HG02852 (cell line): ENCODE measurements at regions not wholly inside any gene's neighbourhood (a gene's known extent, or its start where the extent isn't known, plus 50 kb on each side); places are given as distances from the start of the nearest gene placed in this dataset.

Experiments used
- ATAC-seq: cut with Tn5 transposase; IDR thresholded peaks from one replicate; pipeline ENCODE4 v1.9.1; 2021; ENCODE audit warnings: mild to moderate bottlenecking, moderate library complexity; ENCODE audit not compliant: unreplicated experiment

GRCh38 chr2:160910681-160911080 is 249.5 kb upstream of the TANK start:
- no peak for ATAC-seq

DNA sequence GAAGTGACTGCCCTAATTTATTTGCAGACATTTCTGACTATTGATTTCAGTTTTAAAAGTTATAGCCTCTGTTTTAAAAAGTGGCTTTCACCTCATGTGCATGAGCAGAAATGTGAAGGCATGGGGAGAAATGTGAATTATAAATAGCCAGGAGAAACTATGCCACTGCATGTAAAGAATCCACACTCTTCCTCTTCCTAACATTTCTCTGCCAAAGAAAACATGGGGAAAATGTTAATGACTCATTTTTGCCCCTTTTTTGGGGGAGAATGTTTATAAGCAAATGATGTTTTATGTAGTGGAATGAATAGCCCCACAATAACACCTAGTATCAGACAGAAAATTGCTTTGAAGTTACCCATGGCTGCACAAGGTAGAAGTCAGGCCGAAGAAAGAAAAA is 249.0 kb upstream of the TANK start:
- ATAC-seq: no peak

DNA sequence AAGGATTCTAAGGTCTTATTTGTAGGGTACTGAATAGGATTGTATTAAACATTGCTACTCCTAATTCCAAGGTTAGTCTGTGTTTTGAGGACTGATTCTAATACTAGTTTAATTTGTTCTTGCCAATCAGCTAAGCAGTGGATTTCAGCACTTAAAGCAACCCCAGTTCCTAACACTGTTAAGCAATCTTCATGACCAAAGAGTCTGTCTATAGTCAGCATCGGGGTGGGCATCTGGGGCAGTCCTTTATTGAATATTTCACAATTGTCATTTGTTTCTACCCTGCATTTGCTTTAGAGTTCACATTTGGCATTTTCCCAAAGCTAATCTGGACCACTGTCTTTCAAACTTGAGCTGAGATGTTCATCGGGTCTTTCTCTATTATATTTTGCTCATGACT is 248.0 kb upstream of the TANK start:
- no peak for ATAC-seq

- no peak for ATAC-seq
These were observed 246.9 kb upstream of the TANK start for GRCh38 chr2:160913323-160913722.

DNA sequence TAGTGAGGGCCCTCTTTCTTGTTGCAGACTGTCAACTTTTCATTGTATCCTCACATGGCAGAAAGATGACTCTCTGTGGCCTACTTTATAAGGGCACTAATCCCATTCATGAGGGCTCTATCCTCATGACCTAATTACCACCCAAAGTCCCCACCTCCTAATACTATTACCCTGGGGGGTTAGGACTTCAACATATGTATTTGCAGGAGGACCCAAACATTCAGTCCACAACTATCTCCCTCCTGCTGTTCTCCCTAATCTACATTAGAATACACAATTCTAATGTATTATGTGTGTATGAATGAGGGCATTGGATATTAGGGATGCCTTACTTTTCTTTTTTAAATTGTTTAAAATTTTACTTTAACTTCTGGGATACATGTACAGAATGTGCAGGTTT is 246.0 kb upstream of the TANK start:
- no peak for ATAC-seq

- no peak for ATAC-seq
These were observed 243.9 kb upstream of the TANK start for GRCh38 chr2:160916300-160916699.

GRCh38 chr2:160917850-160918249 is 242.4 kb upstream of the TANK start:
- no peak for ATAC-seq

- ATAC-seq: no peak
These were observed 242.0 kb upstream of the TANK start for GRCh38 chr2:160918258-160918657.

- no peak for ATAC-seq
These were observed 241.2 kb upstream of the TANK start for GRCh38 chr2:160918906-160919503.

DNA sequence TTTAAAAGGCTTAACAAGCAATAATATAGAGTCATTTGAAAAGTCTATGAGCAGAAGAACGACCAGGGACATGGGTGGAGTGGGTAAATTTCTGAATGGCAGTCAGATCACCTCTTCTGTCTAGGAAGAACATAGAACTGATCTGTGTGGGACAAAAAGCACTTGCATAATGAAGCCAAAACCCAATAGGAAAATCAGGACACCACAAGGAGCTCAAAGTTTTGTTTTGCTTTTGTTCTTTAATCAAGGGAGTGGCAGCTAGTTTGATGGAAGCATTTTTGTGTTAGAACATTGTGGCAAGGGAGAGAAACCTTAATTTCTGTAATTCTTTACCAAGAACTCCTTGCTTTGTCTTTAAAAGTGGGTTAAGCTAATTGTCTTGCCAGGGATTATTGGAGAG is 240.2 kb upstream of the TANK start:
- no peak for ATAC-seq

DNA sequence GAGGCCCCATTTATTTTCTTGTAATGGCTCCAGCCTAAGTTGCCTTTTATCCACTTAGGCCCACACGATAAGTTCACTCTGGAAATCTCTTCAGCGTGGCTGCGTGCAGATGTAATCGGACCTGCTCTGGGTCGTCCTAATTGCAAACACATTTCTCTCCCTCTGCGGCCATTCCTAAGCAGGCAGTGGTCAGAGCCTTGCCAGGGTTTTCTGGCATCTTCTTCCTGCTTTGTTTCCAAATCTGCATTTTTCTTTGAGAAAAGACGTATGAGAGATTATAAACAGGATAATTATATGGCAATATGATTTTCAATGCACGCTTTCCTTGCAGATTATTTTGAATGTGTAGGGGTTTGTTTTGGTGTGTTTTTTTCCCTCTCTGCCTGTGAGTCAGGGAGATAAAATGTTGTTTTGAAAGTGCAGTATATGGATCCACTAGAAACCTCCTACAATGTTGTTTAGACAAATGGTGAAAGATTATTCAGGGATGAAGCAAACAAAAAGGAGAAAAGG is 239.4 kb upstream of the TANK start:
- no peak for ATAC-seq

- ATAC-seq: no peak
These were observed 238.8 kb upstream of the TANK start for GRCh38 chr2:160921386-160921964.

DNA sequence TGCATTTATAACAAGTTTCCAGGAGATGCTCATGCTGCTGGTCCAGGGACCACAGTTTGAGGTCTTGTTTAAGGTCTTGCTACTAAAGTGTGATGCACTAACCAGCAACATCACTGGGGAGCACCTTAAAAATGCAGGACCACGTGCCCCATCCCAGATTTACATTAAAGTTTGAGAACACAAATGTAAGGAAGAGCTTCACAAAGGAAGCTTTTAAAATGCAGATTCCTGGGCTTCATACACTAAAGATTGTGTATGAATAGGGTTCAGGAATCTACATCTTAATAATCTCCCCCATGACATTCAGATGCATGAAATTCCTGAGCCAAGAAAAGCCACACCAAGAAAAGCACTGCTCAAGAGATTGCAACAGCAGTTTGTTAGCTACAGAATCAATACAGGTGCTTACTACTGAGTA is 235.3 kb upstream of the TANK start:
- ATAC-seq: no peak

- ATAC-seq: no peak
These were observed 234.3 kb upstream of the TANK start for GRCh38 chr2:160925956-160926355.

GRCh38 chr2:160927324-160927723 is 232.9 kb upstream of the TANK start:
- ATAC-seq: no peak

GRCh38 chr2:160928854-160929301 is 231.3 kb upstream of the TANK start:
- ATAC-seq: no peak

- ATAC-seq: no peak
These were observed 228.7 kb upstream of the TANK start for GRCh38 chr2:160931531-160931930.

DNA sequence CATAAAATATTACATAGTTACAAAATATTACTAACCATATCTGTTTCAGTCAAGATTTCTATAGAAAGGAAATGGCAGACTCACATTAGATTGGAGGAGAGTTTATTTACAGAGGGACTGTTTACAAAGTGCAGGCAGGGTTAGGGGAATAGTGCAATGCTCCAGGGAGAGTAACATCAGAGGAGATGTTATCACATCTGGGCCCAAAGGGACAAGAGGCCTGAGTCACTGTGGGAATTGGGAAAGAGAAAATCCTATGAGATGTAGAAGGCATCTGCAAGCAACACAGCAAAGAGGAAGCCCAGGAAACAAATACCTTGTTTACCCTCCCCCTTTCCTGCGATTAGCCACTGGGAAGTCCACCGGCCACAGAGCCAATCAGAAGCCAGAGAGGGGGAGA is 227.3 kb upstream of the TANK start:
- ATAC-seq: no peak

GRCh38 chr2:160934263-160934662 is 226.0 kb upstream of the TANK start:
- no peak for ATAC-seq

DNA sequence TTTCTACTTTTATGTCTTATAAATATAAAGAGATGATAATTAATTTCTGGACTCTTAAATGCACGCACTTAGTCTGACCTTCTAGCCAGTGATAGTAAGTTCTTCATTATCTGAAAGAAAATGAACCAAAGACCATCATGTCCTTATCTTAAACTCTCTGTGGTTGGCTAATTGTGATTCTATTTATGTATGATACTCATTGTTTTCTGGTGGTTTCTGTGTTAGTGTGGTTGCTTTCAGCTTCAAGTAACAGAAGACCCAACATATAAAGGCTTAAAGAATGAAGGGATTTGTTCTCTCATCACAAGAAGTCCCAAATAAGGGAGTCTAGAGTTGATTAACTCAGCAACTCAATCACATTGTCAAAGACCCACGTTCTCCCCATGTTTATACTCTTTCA is 225.2 kb upstream of the TANK start:
- no peak for ATAC-seq

DNA sequence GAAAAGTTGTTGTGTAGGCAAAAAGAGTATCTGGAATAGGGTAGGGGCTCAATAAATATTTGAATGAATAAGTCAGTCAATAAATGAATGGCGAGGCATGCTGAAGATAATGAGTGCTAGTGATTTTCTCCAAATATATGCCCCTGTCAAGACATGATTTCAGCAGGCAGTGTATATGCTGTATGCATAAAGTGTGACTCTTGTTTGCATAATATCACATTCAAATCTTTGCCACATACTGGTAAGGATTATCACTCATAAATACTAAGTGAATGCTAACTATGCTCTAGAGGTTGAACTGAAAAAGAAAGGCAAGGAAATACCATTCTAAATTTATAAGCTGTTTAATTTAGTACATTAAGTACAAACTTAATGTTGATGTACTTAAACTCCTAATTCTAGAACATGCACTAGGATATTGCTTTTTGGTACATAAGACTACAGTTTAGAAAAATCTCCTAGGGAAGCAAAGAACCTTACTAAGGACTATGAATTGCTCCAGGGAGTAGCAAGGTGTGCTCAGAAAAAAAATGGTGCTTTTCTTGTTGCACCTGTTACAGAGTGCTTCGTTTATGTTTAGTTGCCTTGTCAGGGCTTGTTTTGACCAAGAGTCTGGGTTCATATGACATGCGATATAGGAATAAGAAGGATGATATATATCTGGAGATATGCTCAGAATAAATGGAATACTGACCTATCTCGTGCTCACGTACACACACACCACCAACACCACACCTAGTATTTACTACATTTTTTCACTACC is 224.0 kb upstream of the TANK start:
- no peak for ATAC-seq

GRCh38 chr2:160940271-160940670 is 220.0 kb upstream of the TANK start:
- no peak for ATAC-seq
